Activated T-helper 1 cell treated with Interleukin-2 at 50 U/mL for 16 hours (primary cell): ENCODE measurements at regions not wholly inside any gene's neighbourhood (a gene's known extent, or its start where the extent isn't known, plus 50 kb on each side); places are given as distances from the start of the nearest gene placed in this dataset.

ENCODE experiments used
- DNase-seq: peaks from one replicate; pipeline ENCODE4 v3.0.0-alpha.2; 2020; ENCODE audit warnings: low read depth

DNA sequence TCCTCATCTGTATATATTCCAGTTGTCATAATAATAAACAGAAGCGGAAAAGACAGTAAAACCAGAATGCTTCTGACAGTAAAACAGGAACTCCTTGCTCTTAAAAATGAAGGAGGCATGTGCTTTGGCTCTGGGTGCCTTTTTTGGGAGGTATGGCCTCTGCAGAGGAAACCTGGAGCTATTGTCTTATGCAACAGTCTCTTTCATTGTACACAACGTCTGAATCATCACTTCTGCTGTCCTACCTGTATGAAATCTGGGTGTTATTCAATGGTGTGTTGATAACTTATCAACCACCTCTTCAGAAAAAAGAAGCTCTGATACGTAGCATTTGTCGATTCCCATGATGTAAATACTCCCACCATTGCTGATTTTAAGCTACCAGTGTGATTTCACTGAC is 64.8 kb downstream of the CDCA7 start:
- no peak for DNase-seq

DNA sequence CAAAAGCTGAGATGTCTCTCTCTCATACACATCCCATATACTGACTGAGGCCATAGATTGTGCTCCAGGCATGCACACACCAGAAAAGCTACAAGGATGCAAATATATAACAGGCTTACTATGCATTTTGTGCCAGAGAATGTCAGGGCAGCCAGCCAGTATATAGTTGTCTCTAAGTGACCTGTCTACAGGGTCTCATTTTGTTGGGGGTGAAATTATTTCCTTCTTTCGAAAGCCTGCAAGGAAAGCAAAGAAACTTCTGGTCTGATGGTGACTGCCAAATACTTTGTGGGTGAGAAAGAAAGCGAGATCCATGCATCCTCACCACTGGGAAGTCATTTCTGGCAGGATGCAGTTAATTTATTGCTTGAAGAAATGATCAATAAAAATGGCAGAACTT is 70.2 kb downstream of the CDCA7 start:
- no peak for DNase-seq

DNA sequence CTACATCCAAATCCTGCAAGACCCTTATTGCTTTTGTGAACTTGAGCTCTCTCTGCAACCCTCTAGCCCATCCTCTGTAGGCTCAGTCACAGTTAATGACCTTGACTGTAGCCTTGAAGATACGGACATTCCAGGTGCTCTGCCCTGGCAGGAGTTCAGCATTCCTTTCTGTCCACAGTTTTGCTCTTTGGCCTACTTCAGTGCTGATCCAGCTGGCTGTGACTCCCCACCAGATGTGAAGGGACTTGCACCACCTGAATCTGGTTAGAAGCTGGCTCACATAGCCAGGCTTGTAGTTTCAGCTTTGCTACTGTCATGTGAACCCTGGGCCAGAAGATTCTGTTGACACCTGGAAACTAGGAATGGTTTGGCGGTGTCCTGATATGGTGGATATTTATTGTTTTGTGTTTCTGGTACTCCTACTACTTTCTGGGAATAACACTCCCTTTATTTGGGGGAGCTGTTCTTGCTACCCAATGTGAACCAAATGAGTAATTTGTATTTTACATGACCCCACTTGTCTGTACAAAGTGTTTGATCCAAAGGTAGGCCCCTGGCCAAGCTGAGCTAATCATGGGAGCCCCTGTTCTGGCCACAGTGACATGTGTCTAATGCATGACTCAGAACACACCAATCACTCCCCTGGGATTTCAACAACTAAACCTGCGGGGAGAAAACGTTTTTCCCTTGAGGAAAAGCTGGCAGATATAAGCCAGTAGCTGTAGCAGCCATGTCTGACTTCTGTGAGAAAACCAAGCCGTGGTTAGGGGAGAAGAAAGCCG is 73.4 kb downstream of the CDCA7 start:
- no peak for DNase-seq

DNA sequence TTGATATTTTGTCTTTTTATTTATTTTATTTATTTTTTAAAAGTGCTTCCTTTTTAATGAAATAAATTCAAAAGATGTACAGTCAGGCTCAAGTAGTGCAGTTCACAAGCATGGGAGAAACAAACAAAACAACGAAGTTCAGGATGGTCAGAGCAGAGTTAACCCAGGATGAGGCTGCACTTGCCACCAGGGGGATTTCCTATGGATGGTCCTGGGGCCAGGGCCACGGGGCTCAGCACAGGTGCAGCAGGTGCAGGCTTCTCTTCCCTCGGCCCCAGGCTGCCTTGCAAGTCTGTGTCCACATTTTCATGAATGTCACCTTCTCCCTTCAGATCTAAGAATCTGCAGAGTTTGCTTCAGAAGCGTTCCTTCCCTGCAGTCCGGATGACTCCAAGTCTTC is 76.5 kb downstream of the CDCA7 start:
- no peak for DNase-seq

DNA sequence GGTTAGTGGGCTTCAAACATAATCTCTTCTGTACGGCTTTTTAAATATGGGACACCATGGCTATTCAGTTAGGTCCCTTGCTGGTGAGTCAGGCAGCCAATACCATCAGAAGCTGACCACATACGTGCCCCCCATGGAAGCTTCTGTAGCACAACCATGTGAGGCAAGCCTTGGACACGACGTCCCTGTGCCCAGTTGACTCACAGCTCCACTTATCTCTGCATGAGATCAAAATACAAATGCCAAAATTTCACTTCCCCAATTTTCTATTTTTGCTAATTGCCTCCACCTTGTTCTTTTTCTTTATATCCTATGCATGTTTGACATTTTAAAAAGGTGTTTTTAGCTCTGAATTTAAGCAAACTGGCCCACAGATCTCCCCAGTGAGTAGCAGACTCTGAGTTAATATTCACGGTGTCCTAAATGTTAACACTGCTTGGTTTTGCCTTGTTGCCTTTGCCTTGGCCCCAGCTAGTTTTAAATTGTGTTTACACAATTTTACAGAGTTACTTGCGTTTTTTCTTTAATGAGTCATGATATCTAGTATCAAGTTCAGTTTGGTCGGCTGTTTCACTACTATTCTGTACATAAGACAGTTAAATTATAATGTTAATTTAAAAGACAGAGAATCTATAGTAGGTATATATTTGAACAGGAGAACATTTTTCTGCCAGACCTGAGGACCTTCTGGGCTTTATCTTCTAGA is 77.5 kb downstream of the CDCA7 start:
- no peak for DNase-seq

DNA sequence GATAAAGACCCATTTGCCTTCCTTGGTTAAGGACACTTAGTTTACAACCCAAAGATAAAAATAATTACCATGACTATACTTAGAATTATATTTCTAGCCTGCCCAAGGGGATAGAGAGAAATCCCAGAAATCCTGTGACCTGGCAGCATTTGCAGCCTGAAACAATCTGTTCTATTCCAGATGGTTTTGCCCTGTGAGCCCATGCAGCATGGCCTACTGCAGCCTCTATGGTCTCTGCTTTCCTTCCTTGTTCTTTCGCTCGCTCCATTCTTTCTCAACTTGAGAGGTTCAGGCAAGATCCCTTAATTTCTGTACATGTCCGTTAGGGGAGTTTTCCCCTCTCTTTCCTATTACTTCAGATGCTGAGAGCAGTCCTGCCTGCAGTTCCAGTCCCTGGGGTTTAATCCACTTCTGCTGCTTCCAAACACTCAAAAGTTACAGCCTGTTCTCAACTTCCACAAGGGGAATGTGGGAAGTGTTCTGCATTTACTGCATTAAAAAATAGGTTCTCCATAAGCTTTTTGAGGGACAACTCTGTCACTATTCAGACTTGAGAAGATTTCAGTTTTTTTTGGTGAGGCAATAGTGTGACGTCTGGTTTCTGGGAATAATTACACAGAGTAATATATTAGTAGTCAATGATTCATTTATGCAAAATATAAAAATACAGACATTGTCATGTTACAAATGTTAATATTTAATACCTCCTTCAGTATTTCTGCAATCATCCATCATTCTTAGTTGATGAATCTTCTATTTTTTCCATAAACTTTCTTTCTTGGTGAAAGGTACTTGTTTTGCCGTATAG is 80.3 kb downstream of the CDCA7 start:
- no peak for DNase-seq

DNA sequence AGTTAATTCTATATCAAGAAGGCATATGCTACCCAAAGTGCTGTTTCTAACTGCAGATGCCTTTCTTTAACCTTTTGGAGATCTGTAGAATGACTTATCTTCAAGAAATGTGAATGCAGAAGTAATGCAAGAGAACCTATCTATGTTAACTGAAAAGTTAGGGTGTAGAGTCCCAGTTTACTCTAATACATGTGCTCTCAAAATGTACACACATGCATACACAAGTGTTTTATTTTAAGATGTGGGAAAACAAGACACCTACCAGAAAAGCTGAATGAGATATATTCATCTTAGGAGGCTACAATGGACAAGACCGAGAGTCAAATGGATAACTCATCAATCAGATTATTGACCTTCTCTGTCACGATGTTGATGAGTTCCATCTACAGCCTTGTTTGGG is 80.9 kb downstream of the CDCA7 start:
- no peak for DNase-seq

DNA sequence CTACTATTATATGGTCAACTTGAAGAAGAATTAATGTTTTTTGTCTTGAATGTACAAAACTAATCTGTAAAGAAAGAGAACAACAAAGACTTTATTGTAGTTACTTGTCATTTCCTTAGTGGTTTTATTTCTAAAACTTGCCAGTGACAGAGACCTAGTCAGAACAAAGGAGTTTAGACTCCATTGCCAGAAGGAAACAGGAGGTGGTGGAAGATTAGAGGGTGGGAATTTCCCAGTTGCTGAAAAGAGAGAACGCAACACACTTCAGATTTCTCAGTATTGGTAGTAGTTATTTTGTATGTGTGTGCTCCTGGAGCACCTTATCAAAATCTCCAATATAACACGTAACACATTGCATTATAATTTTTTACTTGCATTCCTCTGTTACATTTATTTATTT is 81.4 kb downstream of the CDCA7 start:
- DNase-seq = no peak

DNA sequence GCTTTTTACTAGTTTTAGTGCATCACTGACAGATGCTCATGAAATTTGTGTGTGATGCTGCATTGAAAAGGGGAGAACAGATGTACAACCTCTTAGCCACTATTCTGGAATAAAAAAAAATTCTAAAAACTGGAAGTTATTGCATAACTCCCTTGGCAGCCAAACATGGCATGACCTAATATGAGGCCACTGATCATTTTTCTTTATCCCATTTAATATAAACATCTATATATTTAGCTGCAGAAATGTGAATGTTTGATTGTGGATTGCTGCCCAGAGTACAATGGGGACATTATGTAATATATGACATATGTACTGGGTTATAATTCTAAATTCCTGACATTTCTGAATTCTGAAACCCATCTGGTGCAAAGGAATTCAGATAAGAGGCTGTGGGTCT is 86.5 kb downstream of the CDCA7 start:
- no peak for DNase-seq

DNA sequence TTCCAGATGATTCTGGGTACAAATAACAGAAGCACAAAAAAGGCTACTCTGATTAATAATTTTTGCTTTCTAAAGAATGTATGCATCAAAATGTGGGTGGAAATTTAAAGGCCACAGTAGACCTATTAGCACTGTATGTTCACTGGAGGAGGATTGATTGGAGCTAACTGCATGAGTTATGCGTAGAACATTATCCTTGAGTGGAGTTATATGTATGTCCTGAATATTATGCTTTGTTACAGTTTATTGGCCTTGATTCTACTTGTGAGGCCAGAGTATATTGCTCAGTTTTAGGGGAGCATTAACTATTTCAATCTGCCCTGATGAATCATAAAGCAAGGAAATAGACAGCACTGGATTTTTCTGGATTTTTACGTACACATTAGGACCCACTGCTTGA is 87.9 kb downstream of the CDCA7 start:
- DNase-seq = no peak

DNA sequence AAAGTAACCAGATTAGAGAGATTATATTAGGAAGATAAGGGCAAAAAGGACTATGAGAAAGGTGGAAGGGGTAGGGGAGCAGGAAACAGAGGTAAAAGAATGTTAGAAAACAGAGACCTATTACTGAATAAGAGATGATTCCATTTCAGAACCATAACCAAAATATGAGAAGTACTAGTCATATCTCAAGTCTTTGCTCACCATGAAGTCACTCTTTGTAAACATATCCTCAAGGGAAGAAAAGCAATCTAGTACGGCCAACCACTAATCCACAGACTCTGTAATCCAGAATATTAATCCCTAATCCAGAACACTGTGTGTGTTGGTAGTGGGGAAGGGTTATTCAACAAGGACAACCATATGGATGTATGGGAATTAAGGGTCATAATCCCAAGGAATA is 92.0 kb downstream of the CDCA7 start:
- no peak for DNase-seq

DNA sequence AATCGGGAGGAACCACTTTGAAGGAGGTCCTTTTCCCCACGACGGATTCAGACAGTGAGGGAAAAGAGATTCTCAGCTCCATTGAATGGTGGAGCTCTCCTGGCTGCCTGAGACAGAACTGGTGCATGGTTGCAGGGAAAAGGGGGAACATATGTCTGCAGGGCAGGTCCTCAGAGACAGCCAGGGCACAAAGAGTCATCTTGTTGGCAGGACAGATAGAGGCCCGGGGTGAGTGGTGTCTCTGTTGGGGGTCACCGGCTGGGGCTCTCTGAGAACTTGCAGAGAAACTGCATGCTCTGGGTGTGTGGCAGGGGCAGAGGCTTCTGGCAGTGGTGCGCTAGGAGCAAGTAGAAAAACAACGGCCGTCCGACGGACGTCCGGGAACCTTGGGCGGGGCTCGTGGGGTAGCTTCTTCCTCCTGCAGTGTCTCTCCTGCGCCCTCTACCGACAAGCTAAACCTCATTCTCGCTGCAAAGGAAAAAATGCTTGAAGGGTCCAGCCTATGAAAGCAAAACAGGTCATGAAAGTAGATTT is 94.3 kb downstream of the CDCA7 start:
- DNase-seq = peak; percentile 26

DNA sequence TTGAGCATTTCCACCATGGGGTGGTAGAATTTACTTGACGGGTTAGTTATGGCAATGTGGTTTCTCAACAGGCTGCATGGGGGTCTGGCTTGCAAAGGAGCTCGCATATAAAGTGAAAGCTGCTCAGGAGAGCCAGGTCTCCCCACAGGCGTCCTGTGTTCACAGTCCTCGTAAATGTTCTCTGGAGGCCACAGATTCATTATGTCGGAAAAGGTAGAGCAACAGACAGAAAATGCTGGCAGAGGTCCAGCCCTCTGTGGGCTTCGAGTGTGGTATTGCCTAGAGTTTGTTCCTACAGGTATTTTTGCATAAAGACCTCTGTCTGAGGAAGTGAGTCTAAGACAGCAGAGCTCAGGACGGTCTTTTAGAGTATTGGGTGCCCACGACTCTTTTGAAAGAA is 96.4 kb downstream of the CDCA7 start:
- no peak for DNase-seq

DNA sequence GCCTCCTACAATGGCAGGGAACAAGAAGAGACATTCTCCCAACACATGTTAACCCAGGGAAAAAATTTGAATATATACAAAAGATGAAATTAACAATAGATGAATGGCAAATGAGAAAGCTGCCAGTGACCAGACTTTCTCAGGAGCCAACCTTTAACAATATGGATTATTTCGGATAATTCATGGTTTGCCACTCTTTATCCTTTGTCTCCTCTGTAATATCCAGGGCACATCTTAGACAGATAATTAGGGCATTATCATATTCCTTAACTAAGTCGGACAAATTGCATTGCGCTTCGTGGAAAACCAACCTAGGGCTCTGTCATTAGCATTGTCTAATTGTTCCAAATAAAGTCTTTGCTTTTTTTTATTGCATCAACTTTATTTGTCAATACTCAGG is 97.3 kb downstream of the CDCA7 start:
- DNase-seq = no peak

DNA sequence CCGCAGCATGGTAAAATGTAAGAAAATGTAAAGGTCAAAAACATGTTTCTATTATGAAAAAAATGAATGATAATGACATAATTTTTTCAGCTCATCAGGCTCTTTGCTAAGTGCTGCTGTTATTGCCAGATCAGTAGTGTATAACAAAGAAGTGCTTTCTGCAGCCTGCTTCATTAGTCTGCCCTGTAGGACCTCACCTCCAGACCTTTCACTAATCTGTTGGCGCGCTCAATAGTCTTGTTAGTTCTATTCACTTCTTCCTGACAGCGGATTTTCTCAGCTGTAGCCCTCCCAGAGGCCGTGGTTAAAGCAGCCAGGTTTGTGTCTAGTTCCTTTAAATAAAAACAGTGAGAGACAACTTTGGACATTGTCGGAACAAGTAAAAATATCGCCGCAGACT is 97.7 kb downstream of the CDCA7 start:
- DNase-seq = no peak

DNA sequence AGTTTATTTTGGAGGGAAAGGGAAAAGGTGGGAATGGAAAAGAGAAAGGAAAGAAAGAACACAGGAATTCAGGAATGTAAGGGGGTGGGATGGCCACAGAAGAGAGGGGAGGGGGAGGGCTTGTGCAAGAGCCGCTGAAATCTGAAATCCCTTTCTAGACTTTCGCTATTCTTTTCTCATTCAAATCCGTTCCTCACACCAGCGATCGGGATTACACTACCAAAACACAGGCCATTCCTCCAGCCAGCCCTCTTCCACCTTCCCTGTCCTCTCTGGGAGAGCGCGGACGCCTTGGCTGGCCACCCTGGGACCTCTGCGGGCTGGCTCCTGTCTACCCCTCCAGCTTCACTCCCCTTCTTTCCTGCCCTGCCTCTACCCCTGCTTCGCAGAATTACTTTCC is 102.3 kb downstream of the CDCA7 start:
- DNase-seq = no peak

DNA sequence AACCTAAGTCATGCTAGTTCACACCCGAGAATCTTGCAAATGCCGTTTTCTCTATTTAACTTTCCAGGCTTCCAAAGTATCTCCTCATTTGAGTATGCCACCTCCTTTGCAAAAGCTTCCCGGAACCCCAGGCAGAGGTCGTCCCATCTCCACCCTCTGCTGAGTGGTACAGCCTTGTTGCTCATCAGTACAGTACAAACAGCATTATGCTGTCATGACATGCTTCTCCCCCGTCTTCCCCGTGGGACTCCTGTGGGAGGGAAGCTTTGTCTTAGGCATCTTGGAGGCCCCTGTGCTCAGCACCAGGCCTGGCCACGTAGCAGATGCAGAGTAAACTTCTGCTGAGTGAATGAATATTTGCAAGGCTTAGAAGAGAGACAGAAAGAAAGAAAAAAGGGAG is 102.7 kb downstream of the CDCA7 start:
- no peak for DNase-seq

DNA sequence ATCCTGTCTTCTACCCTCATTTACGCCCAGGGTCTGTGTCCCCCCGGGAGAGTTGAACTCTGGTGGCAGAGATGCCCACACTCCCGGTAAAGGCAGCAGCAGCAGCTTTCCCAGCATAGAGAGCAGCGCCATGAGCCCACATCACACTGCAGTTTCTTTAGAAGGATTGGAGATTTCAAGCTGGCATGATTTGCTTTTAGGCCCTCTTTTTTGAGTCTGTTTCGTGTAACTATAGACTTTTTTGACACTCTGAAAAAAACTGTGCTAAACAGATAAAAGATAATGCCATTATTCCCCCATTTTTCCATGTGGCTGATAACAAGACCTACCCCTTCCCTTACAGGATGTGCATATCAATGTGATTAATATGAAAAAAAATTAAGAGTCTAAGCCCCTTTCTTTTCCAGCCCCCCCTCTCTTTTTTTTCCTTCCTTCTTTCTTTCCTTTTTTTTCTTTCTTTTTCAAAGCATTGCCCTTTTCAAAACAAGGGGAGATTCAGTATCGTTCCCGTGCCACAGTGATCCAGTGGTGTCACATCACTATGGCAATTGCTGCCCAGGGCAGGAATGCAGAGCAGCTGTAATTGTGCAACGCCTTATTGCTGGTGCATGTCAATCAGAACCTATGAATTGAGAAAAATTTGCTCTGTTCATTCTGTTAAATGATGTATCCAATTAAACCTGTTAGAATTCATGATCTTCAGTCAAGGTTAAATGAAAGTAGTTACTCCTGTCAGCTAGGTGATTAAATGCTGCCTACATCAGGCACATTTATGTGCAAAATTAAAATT is 104.5 kb downstream of the CDCA7 start:
- no peak for DNase-seq

DNA sequence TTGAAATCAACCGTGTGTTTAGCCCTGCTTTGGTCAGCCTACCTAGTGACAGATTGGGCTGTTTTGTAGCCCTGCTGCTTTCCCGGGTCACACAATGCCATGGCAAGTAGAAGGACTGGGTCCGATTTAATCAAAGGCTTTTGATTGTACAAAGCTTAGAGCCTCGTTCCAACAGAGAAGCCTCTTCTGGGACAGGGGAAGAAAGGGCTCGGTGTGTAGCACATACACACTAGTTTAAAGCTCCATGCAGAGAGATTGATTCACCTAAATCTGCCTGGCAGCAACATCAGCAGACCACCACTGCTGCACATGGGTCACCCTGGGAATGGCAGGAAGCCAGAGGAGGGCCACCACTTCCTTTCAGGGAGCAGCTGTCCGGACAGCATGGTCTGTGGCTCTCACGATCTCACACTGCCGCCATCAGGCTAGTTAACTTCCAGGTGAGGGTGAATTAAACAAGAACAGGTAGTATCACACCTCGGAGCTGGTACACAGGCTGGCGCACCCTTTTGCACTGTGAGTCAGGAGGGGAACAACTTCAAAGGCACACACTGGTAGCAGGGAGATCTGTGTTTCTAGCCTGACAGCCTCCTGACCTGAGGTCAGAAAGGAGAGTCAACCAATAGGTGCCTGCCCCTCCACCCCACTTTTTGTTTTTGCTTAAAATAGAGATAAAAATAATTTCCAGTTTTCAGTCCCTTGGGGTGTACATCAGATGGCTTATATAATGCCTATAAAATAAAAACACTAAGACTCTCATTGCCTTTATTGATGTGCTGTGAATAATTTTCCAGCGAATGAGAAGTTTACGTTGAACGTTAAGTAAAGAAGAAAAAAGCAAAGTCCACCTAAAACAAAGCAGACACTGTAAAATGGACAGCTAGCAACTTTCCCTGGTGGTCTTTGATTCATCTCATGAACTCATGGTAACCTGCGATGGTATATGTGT is 108.5 kb downstream of the CDCA7 start:
- no peak for DNase-seq

DNA sequence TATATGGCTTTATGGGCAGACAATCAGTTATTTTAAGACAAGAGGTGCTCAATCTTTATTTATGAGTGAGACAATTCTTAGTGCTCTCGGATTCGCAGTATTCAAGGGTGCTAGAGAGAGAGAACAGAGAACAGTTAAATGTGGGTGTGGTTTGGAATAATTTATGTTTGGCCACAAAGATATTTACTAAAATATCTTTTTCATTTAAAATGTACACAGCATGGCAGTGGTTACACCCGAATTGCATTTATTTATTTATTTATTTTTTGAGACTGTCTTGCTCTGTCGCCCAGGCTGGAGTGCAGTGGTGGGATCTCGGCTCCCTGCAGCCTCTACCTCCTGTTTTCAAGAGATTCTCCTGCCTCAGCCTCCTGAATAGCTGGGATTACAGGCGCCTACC is 109.2 kb downstream of the CDCA7 start:
- no peak for DNase-seq

DNA sequence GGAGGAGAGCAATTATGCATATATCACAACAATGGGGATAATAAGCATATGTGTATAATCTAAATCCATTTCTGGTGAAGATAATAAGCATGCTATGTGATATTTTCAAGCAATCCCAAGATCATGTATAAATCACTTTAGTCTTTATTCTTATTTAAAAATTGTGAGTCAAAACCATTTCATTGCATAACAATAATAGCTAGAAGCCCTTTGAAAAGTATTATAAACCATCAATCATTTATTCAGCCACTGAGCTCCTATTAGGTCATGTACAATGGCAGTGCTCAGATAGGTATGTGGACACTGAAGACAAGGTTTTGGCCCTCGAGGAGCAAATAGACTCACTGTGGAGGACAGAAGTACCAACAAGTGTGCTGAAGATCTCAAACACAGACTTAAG is 113.1 kb downstream of the CDCA7 start:
- no peak for DNase-seq
